ENCODE measurements at regions not wholly inside any gene's neighbourhood (a gene's known extent, or its start where the extent isn't known, plus 50 kb on each side); places are given as distances from the start of the nearest gene placed in this dataset.
"Not testable (repeated sequence)": the region's sequence is repeated elsewhere in the genome, so short reads cannot be mapped to it uniquely, and the experiment has no call there.

DNA sequence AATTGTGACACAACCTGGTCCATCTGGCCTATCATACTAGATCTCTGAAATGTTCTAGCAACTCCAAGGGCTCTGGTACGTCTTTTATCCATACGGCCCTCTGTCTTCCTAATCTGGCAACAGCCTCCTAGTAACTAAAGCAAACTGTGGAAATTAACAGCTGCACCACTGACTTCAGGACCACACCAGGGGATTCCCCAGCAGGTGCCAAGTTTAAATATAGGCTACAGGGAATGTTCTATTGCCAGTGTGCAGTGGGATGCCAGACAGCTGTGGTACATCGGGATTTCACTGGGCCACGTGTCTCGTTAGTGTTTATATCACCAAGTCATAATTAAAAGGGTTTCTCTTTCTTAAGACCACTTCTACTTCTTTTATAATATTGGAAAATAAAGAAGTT lies 94.3 kb downstream of the RGS2 start:
- ATAC-seq (peak; percentile 84), DNase-seq (no peak)
- intact Hi-C loops (cut with micrococcal nuclease), result no loop called here

DNA sequence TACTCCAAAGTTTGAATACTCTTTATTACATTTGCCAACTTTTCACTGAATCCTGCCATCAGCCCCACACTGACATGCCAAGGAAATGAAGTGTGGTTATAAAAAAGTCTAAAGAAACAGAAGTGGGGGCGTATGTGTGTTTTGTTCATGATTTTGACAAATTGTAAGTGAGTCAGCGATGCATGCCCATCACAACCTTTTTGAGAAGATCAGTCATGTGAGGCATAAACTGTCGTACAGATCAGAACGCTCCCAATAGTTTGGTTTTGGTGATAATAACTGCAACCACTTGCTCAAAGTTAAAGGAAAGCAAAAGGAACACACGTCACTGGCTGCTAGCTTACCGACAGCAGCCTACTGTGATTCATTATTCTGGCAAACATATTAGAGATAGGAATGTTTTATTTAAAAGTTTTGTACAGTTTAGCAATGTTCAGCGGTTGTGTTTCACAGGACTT lies 95.6 kb downstream of the RGS2 start:
- intact Hi-C loops (cut with micrococcal nuclease), result no loop called here
- DNase-seq, result no peak
- ATAC-seq, result peak; percentile 83

- ATAC-seq, result peak; percentile 42
- no peak for DNase-seq
- intact Hi-C loops (cut with micrococcal nuclease), result no loop called here
Measured at GRCh38 chr1:192905049-192905448, 96.2 kb downstream of the RGS2 start.

DNA sequence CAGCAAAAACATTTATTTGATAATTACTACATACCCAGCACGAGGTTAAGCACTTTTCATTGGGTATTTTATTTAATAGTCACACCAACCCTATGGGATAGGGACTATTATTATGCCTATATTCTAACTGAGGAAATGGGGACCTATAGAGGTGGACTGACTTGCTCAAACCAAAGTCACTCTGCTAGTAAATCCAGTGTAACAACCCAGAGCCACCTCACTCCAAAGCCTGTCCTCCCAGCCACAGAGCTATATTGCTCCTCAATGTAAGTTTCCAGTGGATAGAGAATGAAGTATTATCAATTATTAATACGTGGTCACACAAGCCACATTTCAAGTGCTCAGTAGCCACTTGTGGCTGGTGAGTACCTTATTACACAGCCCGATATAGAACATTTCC lies 97.5 kb downstream of the RGS2 start:
- DNase-seq (no peak), ATAC-seq (no peak)
- intact Hi-C loops (cut with micrococcal nuclease), result no loop called here

- no peak for DNase-seq
- ATAC-seq, result no peak
- intact Hi-C loops (cut with micrococcal nuclease), result no loop called here
Measured at GRCh38 chr1:192907545-192908243, 98.9 kb downstream of the RGS2 start.

- DNase-seq; ATAC-seq; intact Hi-C loops (cut with micrococcal nuclease): not testable (repeated sequence)
Measured at GRCh38 chr1:192911896-192912656, 103.2 kb downstream of the RGS2 start.

DNA sequence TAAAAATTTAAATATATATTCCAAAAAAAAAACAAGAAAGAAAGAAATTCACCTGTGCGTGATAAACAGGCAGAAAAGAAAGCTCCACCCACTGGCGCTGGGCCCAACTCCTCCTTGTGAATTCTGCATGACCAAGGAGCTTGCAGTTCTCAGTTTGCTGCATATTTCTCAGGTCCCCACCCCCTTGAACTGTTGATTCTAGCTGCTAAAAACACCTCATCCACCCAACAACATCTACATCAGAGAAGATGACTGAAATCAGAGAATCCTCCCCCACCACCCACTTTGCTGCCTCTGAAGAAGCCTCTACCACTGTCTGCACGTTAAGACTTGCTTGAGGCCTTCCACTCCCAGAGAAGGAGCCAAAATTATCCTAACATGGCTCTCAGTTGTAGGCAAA lies 104.8 kb downstream of the RGS2 start:
- ATAC-seq (no peak), DNase-seq (no peak)
- intact Hi-C loops (cut with micrococcal nuclease), result no loop called here

- intact Hi-C loops (cut with micrococcal nuclease), result no loop called here
- ATAC-seq (no peak), DNase-seq (no peak)
Measured at GRCh38 chr1:192914092-192914491, 105.3 kb downstream of the RGS2 start.

DNA sequence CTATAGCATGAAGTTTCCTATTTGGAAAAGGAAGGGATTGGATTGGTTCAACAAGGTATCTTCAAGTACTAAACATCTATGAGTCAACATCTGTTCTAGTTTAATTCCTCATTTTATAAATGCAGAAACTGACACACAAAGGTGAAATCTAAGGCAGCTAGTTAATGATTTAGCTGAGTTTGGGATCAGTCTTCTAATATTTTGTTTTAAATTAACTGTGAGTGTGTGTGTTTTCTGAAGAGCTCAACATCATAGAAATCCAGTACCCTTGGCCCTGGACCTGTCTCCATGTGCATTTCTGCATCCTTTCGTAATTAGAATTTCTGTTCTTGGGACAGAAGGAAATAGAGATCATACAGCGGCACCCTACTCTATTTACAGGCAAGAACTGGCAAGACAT lies 105.9 kb downstream of the RGS2 start:
- intact Hi-C loops (cut with micrococcal nuclease), result no loop called here
- no peak for ATAC-seq
- DNase-seq, result no peak

DNA sequence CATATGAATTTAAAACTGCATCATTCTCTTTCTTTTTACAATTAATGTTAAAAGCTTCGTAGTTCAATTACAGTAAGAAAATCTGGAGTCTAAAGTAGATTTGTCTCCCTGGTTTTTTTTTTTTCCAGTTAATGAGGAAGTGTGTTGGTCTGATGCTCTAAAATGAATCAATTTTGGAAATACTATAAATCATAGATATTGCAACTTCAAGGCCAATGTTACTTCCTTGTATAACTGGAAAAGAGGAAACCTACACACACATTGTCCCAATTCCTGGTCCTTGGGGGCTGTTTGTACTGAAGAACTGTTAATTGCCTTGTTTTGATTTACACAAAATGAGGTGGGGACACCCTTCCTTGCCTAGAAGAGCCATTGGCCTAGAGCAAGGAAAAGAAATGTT lies 107.2 kb downstream of the RGS2 start:
- intact Hi-C loops (cut with micrococcal nuclease), result no loop called here
- no peak for DNase-seq
- no peak for ATAC-seq

GRCh38 chr1:192918259-192918658 lies 109.4 kb downstream of the RGS2 start:
- DNase-seq (no peak), ATAC-seq (no peak)

GRCh38 chr1:192920412-192920811 lies 111.6 kb downstream of the RGS2 start:
- no peak for DNase-seq
- intact Hi-C loops (cut with micrococcal nuclease), result no loop called here
- ATAC-seq, result no peak

More at GRCh38 chr1:192918259-192918658, 109.4 kb downstream of the RGS2 start:
- intact Hi-C loops (cut with micrococcal nuclease), result no loop called here

DNA sequence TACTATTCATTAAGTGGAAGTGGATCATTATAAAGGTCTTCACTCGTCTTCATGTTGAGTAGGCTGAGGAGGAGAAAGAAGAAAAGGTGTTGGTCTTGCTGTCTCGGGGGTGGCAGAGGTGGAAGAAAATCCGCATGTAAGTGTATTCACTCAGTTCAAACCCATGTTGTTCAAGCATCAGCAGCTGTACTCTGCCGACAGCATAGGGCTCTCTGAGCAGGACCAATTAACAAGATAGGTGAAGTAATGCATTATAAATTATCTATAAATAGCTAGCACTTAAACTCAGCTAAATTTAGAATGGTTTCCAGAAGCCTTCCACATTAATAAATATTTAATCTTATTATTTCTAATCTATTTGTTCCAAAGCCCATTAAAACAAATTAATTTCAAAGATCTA lies 116.8 kb downstream of the RGS2 start:
- peak; percentile 87 for ATAC-seq
- intact Hi-C loops (cut with micrococcal nuclease), result no loop called here
- no peak for DNase-seq

DNA sequence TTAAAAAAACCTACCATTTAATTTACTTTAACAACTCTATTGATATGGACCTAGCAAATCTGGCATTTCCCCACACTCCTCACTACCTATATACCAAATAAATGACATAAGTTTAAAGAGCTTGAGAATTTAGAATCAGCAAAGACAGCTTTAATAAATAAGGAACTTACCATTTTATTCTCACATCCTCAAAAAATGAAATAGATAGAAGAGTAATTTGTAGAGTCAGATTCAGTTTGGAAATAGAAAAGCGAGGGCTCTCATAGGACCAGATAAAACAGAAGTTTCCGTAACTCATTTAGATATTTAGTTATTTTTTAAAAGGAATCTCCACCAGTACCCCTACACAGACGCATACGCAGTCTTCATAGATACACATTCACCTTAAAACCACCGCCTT lies 117.9 kb downstream of the RGS2 start:
- intact Hi-C loops (cut with micrococcal nuclease), result no loop called here
- DNase-seq (no peak), ATAC-seq (no peak)

DNA sequence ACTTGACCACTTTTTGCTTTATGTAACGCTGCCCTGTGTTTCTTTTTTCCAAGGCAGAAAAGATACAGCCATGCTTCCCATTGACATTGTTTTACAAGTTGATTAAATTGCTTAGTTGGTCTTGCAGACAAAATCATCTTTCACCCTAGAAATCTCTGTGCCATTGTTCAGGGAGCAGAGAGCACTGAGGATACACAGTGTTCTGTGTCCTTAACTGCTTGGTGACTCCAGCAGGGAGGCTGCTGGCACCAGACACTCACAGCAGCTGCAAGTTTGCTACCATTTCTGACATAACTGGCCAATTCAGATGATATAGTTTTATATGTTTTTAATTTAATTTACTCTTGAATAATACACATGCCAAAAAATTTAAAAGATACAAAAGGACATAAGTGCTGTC lies 118.7 kb downstream of the RGS2 start:
- ATAC-seq (peak; percentile 74), DNase-seq (no peak)
- intact Hi-C loops (cut with micrococcal nuclease), result no loop called here

DNA sequence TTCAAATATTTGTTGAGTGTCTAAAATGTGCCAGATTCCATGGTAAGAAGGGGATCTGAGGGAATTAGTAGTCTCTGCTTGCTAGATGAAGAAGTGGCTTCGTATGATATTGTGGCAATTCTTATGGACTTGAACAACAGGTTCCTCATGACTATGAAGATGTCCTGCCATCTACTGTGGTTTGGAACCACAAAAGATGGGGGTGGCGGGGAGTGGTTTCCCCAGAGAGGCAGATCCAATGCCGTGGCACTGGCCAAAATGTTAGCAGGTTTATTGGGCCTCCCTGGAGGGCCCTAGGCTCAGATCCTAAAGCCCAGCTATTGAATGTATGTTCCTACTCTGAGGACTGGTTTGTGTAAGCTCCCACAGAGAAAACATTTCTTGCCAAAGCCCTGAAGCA lies 120.8 kb downstream of the RGS2 start:
- ATAC-seq (no peak), DNase-seq (no peak)
- intact Hi-C loops (cut with micrococcal nuclease), result no loop called here

- ATAC-seq (no peak), DNase-seq (no peak)
- intact Hi-C loops (cut with micrococcal nuclease), result no loop called here
Measured at GRCh38 chr1:192933744-192934143, 124.9 kb downstream of the RGS2 start.

- DNase-seq (no peak), ATAC-seq (no peak)
- intact Hi-C loops (cut with micrococcal nuclease), result no loop called here
Measured at GRCh38 chr1:192936313-192937018, 122.7 kb downstream of the UCHL5 start.

DNA sequence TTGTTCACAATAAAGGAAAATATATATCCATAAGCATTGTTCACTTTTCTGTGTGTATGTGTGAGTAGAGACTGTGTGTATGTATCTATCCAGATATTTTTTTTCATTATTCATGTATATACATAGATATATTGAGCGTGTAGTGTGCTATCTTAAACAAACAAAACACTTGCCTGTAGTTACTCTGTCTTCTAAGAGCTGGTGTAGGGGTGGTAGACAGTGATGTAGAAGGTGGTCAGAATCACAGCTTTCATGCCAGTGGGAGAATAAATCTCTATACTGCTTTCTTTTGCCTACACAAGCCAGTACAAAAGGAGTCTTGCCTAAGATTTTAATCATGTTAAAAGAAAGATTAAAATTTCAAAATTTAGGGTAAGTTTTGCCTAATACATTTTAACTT lies 122.0 kb downstream of the UCHL5 start:
- DNase-seq, result no peak
- intact Hi-C loops (cut with micrococcal nuclease), result no loop called here
- no peak for ATAC-seq

- DNase-seq (no peak), ATAC-seq (no peak)
- intact Hi-C loops (cut with micrococcal nuclease), result no loop called here
Measured at GRCh38 chr1:192939440-192939839, 119.7 kb downstream of the UCHL5 start.
